GM12878 (cell line): ENCODE measurements at regions not wholly inside any gene's neighbourhood (a gene's known extent, or its start where the extent isn't known, plus 50 kb on each side); places are given as distances from the start of the nearest gene placed in this dataset.

ENCODE experiments used
- ATAC-seq: fragments of 200-7000 bp; cut with Tn5 transposase; 3 replicates; pipeline ENCODE4 v1.9.1; 2020; ENCODE audit warnings: mild to moderate bottlenecking, moderate library complexity
- BruUV-seq: library from RNA; stranded (reverse); fragments of 400-500 nt; replicated peaks from 2 replicates; lab custom pipeline; 2021; lab: Mats Ljungman, UMichigan
- CTCF ChIA-PET: fragments of 300-600 bp; sonication (Branson Sonifier 250); formaldehyde crosslinking; extraction: SDS; loops from one replicate; lab custom pipeline; 2021; ENCODE audit warnings: inconsistent platforms; lab: Yijun Ruan, JAX
- POLR2A ChIA-PET: fragments of 350-600 bp; formaldehyde crosslinking; extraction: SDS; loops from one replicate; lab custom pipeline; 2021; ENCODE audit warnings: inconsistent platforms; lab: Charles Lee
- RAD21 ChIA-PET: fragments of 300-600 bp; sonication (Branson Sonifier 250); formaldehyde crosslinking; loops from one replicate; lab custom pipeline; 2023; ENCODE audit warnings: antibody characterized with exemption; ENCODE audit not compliant: unreplicated experiment; lab: Charles Lee
- SMC1A ChIA-PET: fragments of 300-600 bp; sonication (Branson Sonifier 250); formaldehyde crosslinking; loops from one replicate; lab custom pipeline; 2023; ENCODE audit not compliant: unreplicated experiment, uncharacterized antibody; lab: Charles Lee
- DNase-seq: peaks from one replicate; pipeline ENCODE4 v3.0.0-alpha.2; 2011; ENCODE audit warnings: low read depth, low spot score
- FAIRE-seq: peaks from 3 replicates; lab custom pipeline; 2011; peaks lifted over from hg19 to GRCh38; lab: Jason Lieb, UNC
- H2AFZ ChIP-seq: 2 replicates; pipeline ENCODE4 v1.6.0; 2011; ENCODE audit warnings: low read depth, low read length, control low read depth; ENCODE audit not compliant: control insufficient read depth
- H3K27ac ChIP-seq: 2 replicates; pipeline ENCODE4 v1.5.1; 2011; ENCODE audit warnings: control low read depth; ENCODE audit not compliant: control insufficient read depth, insufficient read depth
- H3K27me3 ChIP-seq, 2 experiments: replicated peaks in 1 of 2; 2 replicates each; pipeline versions ENCODE4 v1.6.0 to v1.6.1; 2011; ENCODE audit warnings: low read length in 1 of 2; ENCODE audit not compliant: control insufficient read depth in 2 of 2, insufficient read depth in 2 of 2
- H3K36me3 ChIP-seq, 2 experiments: 2 replicates each; pipeline ENCODE4 v1.5.1; 2011; ENCODE audit warnings: low read length in 1 of 2; ENCODE audit not compliant: control insufficient read depth in 2 of 2, insufficient read depth in 2 of 2
- H3K4me1 ChIP-seq: 2 replicates; pipeline ENCODE4 v1.6.1; 2011; ENCODE audit warnings: mild to moderate bottlenecking, low read length, moderate library complexity, mixed read lengths; ENCODE audit not compliant: control insufficient read depth, insufficient read depth
- H3K4me2 ChIP-seq: 2 replicates; pipeline ENCODE4 v1.6.0; 2011; ENCODE audit warnings: control low read depth; ENCODE audit not compliant: control insufficient read depth, insufficient read depth
- H3K4me3 ChIP-seq: fragments of 200-600 bp; sonication (generic); 2 replicates; pipeline ENCODE4 v1.5.1; 2016
- H3K79me2 ChIP-seq: 2 replicates; pipeline ENCODE4 v1.6.0; 2011; ENCODE audit warnings: low read length; ENCODE audit not compliant: control insufficient read depth, insufficient read depth
- H3K9ac ChIP-seq: 2 replicates; pipeline ENCODE4 v1.8.0; 2011; ENCODE audit warnings: low read length, control low read depth, mixed read lengths; ENCODE audit not compliant: control insufficient read depth, insufficient read depth
- H3K9me3 ChIP-seq: replicated peaks from 3 replicates; pipeline ENCODE4 v1.5.1; 2011; ENCODE audit warnings: mild to moderate bottlenecking, low read length; ENCODE audit not compliant: control insufficient read depth, insufficient read depth
- H4K20me1 ChIP-seq: 2 replicates; pipeline ENCODE4 v1.6.0; 2011; ENCODE audit not compliant: control insufficient read depth, insufficient read depth
- BACH1 ChIP-seq: fragments of 450-650 bp; IDR thresholded peaks from 2 replicates; pipeline ENCODE4 v1.6.1; 2017; ENCODE audit warnings: mild to moderate bottlenecking, borderline replicate concordance
- BMI1 ChIP-seq: fragments of 450-650 bp; IDR thresholded peaks from 2 replicates; pipeline ENCODE4 v1.6.1; 2016; ENCODE audit warnings: mild to moderate bottlenecking, moderate library complexity, borderline replicate concordance
- CBX3 ChIP-seq: fragments of 200-600 bp; sonication (generic); IDR thresholded peaks from 2 replicates; pipeline ENCODE4 v1.6.1; 2016; ENCODE audit warnings: low read depth, borderline replicate concordance
- CHD1 ChIP-seq: IDR thresholded peaks from 2 replicates; pipeline ENCODE4 v1.6.1; 2012; ENCODE audit warnings: low read depth, low read length, improper control_type of control experiment
- CHD4 ChIP-seq: fragments of 200-600 bp; sonication (generic); IDR thresholded peaks from 2 replicates; pipeline ENCODE4 v1.6.1; 2016; ENCODE audit warnings: mild to moderate bottlenecking
- EGR1 ChIP-seq, 2 experiments: IDR thresholded peaks; 1 replicate in 1 of 2; 2 replicates in 1 of 2; pipeline ENCODE4 v1.6.1; 2011 to 2012; ENCODE audit warnings: low read depth in 2 of 2, low read length in 2 of 2, borderline replicate concordance in 1 of 2, mild to moderate bottlenecking in 1 of 2, moderate library complexity in 1 of 2
- FOXM1 ChIP-seq: IDR thresholded peaks from 2 replicates; pipeline ENCODE4 v1.6.1; 2012; ENCODE audit warnings: low read depth, mild to moderate bottlenecking, inconsistent platforms, low read length, moderate library complexity
- GATAD2B ChIP-seq: fragments of 450-650 bp; conservative IDR thresholded peaks from 2 replicates; pipeline ENCODE4 v1.6.1; 2017; ENCODE audit warnings: low read depth, mild to moderate bottlenecking, moderate library complexity
- IKZF2 ChIP-seq, 2 experiments: fragments of 450-650 bp; IDR thresholded peaks; 2 replicates each; pipeline ENCODE4 v1.6.1; 2017; ENCODE audit warnings: mild to moderate bottlenecking in 2 of 2, moderate library complexity in 2 of 2
- KLF5 ChIP-seq: fragments of 450-650 bp; IDR thresholded peaks from 2 replicates; pipeline ENCODE4 v1.6.1; 2014; ENCODE audit warnings: mild to moderate bottlenecking; ENCODE audit not compliant: partially characterized antibody
- MTA2 ChIP-seq: fragments of 450-650 bp; IDR thresholded peaks from 2 replicates; pipeline ENCODE4 v1.6.1; 2016; ENCODE audit warnings: low read depth, mild to moderate bottlenecking, moderate library complexity
- NBN ChIP-seq: fragments of 450-650 bp; IDR thresholded peaks from 2 replicates; pipeline ENCODE4 v1.6.1; 2016
- PAX8 ChIP-seq: fragments of 450-650 bp; IDR thresholded peaks from 2 replicates; pipeline ENCODE4 v1.6.1; 2017; ENCODE audit warnings: mild to moderate bottlenecking, moderate library complexity
- POLR2A ChIP-seq: IDR thresholded peaks from 2 replicates; pipeline ENCODE4 v1.6.1; 2011; ENCODE audit warnings: low read depth, mild to moderate bottlenecking, low read length
- POLR2AphosphoS2 ChIP-seq: IDR thresholded peaks from 2 replicates; pipeline ENCODE4 v1.6.1; 2011; ENCODE audit warnings: low read depth, mild to moderate bottlenecking, low read length, improper control_type of control experiment, moderate library complexity
- RAD21 ChIP-seq: IDR thresholded peaks from 2 replicates; pipeline ENCODE4 v1.6.1; 2011; ENCODE audit warnings: mild to moderate bottlenecking, low read depth, low read length, moderate library complexity; ENCODE audit not compliant: insufficient read depth
- RAD51 ChIP-seq: fragments of 450-650 bp; IDR thresholded peaks from 2 replicates; pipeline ENCODE4 v1.6.1; 2016; ENCODE audit warnings: moderate library complexity, mild to moderate bottlenecking, inconsistent platforms
- SIN3A ChIP-seq: IDR thresholded peaks from 2 replicates; pipeline ENCODE4 v1.6.1; 2012; ENCODE audit warnings: low read depth, low read length, improper control_type of control experiment
- SP1 ChIP-seq: IDR thresholded peaks from one replicate; pipeline ENCODE4 v1.6.1; 2011; ENCODE audit warnings: low read depth, low read length
- SREBF1 ChIP-seq: IDR thresholded peaks from 2 replicates; pipeline ENCODE4 v1.6.1; 2012; ENCODE audit warnings: mild to moderate bottlenecking, low read length
- WGBS: methylation state at CpG from one replicate; pipeline ENCODE4 v1.1.6; 2016; ENCODE audit warnings: low lambda C conversion rate; ENCODE audit not compliant: insufficient replicate concordance, insufficient coverage; ENCODE audit errors: missing lambda C conversion rate; 5-methylcytosine and 5-hydroxymethylcytosine counted together
- in situ Hi-C: fragments of 300-500 bp; cut with MboI; formaldehyde crosslinking; loops from 9 replicates; pipeline ENCODE4 v1.14.3; 2018; ENCODE audit warnings: mixed read lengths
- intact Hi-C: fragments of 100-400 bp; cut with micrococcal nuclease; formaldehyde crosslinking; loops from one replicate; pipeline ENCODE4 v1.14.2; 2022; ENCODE audit not compliant: unreplicated experiment

- Histone ChIP-seq H3K27ac (no peak overlapping the region), H3K27me3 (no peaks in the 10 kb centered on the region), H3K79me2 (no peaks in the 10 kb centered on the region), H3K9me3 (no peaks in the 10 kb centered on the region), H3K9ac (no peak overlapping the region), H3K4me1 (no peaks in the 10 kb centered on the region), H2AFZ (no peak overlapping the region), H4K20me1 (no peaks in the 10 kb centered on the region), H3K4me3 (no peak overlapping the region), H3K36me3 (no peaks in the 10 kb centered on the region), H3K4me2 (no peak overlapping the region)
- CTCF ChIA-PET: interaction anchor here (0.9 kb wide), 1 partner anchor 239 kb away, joined by 3 read pairs; no protein-coding TSS in a partner anchor
- TF ChIP-seq PAX8: no peak
- TF ChIP-seq CHD1: no peak
- no peak for TF ChIP-seq BACH1
- TF ChIP-seq RAD51: no peak
- TF ChIP-seq SP1: no peak
- intact Hi-C loops (loop anchor here (10.0 kb wide), 1 partner anchor 374 kb away; no protein-coding TSS in a partner anchor), in situ Hi-C loops (no loop called here)
- BruUV-seq: no TSS peak
- no peak for ATAC-seq
- DNase-seq: no peak
- POLR2A ChIA-PET: no interaction called here
- RAD21 ChIA-PET: no interaction called here
- no peak for FAIRE-seq
- SMC1A ChIA-PET: no interaction called here
- WGBS: 0% methylated on average over 2 of the region's 2 CpGs
These were observed 262.5 kb upstream of the ANO5 start for GRCh38 chr11:21930408-21930807.

GRCh38 chr11:21931436-21932101 is 261.3 kb upstream of the ANO5 start:
- RAD21 ChIA-PET: no interaction called here
- Histone ChIP-seq H3K9me3 (no peaks in the 10 kb centered on the region), H2AFZ (no peak overlapping the region), H3K4me1 (no peaks in the 10 kb centered on the region), H3K27ac (no peak overlapping the region), H3K9ac (no peak overlapping the region), H3K4me2 (no peak overlapping the region), H4K20me1 (no peaks in the 10 kb centered on the region), H3K79me2 (no peaks in the 10 kb centered on the region), H3K27me3 (no peaks in the 10 kb centered on the region), H3K36me3 (no peaks in the 10 kb centered on the region), H3K4me3 (no peak overlapping the region)
- WGBS: 57% methylated on average over 11 of the region's 11 CpGs
- DNase-seq (no peak), FAIRE-seq (no peak), ATAC-seq (no peak)
- SMC1A ChIA-PET: no interaction called here
- in situ Hi-C loops (no loop called here), intact Hi-C loops (loop anchor here (2.0 to 10.0 kb wide), 2 partner anchors 199 to 373 kb away; no protein-coding TSS in a partner anchor)
- POLR2A ChIA-PET: no interaction called here
- CTCF ChIA-PET: interaction anchor here (0.9 to 1.0 kb wide), 3 partner anchors 36 to 238 kb away, joined by 3 read pairs; no protein-coding TSS in a partner anchor
- BruUV-seq: no TSS peak
- TF ChIP-seq NBN (no peak), SREBF1 (no peak), RAD21 (no peak), POLR2A (no peak), SIN3A (no peak), KLF5 (no peak), CHD4 (no peak), GATAD2B (no peak), FOXM1 (no peak), EGR1 (IDR thresholded peaks at IDR 0.05; ENCODE audit: borderline replicate concordance in 1 of 2, low read depth in 2 of 2, low read length in 2 of 2) (no peak), CBX3 (no peak), POLR2AphosphoS2 (no peak), BMI1 (no peak), IKZF2 (IDR thresholded peaks at IDR 0.05) (no peak), MTA2 (no peak)
